DND-41 (cell line): ENCODE measurements at regions not wholly inside any gene's neighbourhood (a gene's known extent, or its start where the extent isn't known, plus 50 kb on each side); places are given as distances from the start of the nearest gene placed in this dataset.
"Not testable (repeated sequence)": the region's sequence is repeated elsewhere in the genome, so short reads cannot be mapped to it uniquely, and the experiment has no call there.

ENCODE experiments used
- ATAC-seq: fragments of 200-7000 bp; cut with Tn5 transposase; 3 replicates; pipeline ENCODE4 v1.9.1; 2021; ENCODE audit warnings: low read depth; ENCODE audit not compliant: insufficient read depth
- DNase-seq: peaks from one replicate; pipeline ENCODE4 v3.0.0-alpha.2; 2020
- H2AFZ ChIP-seq: 2 replicates; pipeline ENCODE4 v1.6.0; 2012; ENCODE audit warnings: low read depth, low read length
- H3K27ac ChIP-seq: 2 replicates; pipeline ENCODE4 v1.5.1; 2012; ENCODE audit warnings: low read length, inconsistent platforms
- H3K27me3 ChIP-seq: fragments of 200-600 bp; sonication (generic); 2 replicates; pipeline ENCODE4 v1.6.0; 2012; ENCODE audit warnings: low read length, mild to moderate bottlenecking, inconsistent platforms; ENCODE audit not compliant: insufficient read depth, poor library complexity
- H3K36me3 ChIP-seq: 2 replicates; pipeline ENCODE4 v1.5.1; 2012; ENCODE audit warnings: low read length, inconsistent platforms; ENCODE audit not compliant: insufficient read depth
- H3K4me1 ChIP-seq: 2 replicates; pipeline ENCODE4 v1.5.1; 2012; ENCODE audit warnings: mild to moderate bottlenecking, low read length; ENCODE audit not compliant: insufficient read depth
- H3K4me2 ChIP-seq: 2 replicates; pipeline ENCODE4 v1.6.0; 2012; ENCODE audit warnings: mild to moderate bottlenecking, moderate library complexity, low read length, inconsistent platforms; ENCODE audit not compliant: insufficient read depth
- H3K4me3 ChIP-seq, 2 experiments: fragments of 200-600 bp in 1 of 2; shearing (Covaris generic) in 1 of 2; 2 replicates each; pipeline ENCODE4 v1.5.1; 2012 to 2016; ENCODE audit warnings: inconsistent platforms in 2 of 2, low read length in 2 of 2, mild to moderate bottlenecking in 2 of 2, low read depth in 1 of 2, moderate library complexity in 1 of 2
- H3K79me2 ChIP-seq: 2 replicates; pipeline ENCODE4 v1.6.0; 2012; ENCODE audit warnings: low read length, inconsistent platforms; ENCODE audit not compliant: insufficient read depth
- H3K9ac ChIP-seq: 2 replicates; pipeline ENCODE4 v1.6.0; 2012; ENCODE audit warnings: low read depth, mild to moderate bottlenecking, inconsistent platforms, low read length, moderate library complexity
- H3K9me3 ChIP-seq: 2 replicates; pipeline ENCODE4 v1.5.1; 2012; ENCODE audit warnings: low read length, moderate library complexity, mild to moderate bottlenecking, inconsistent platforms; ENCODE audit not compliant: insufficient read depth, severe bottlenecking
- H4K20me1 ChIP-seq: 2 replicates; pipeline ENCODE4 v1.6.0; 2012; ENCODE audit warnings: low read length; ENCODE audit not compliant: insufficient read depth

DNA sequence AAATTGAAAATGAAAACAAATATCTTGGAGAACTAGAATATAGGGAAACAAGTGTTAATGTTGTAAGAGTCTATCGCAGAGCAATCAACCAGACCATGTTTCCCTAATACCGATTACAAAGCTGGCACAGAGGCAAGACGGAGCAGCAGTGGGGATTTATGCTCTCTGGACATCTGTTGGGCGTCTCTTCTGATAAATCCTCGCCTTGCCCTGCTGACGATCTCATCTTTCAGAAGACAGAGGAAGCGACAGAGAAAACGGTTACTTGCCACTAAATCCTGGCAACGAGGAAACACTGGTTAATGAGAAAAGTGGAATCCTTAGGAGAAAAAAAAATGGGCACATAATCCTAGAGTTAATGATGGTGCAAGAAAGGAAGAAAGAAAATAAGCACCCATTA, 218.5 kb downstream of the NPIPA8 start:
- DNase-seq, H2AFZ ChIP-seq, H3K4me3 ChIP-seq, H4K20me1 ChIP-seq, H3K4me2 ChIP-seq, H3K27me3 ChIP-seq, H3K9me3 ChIP-seq, ATAC-seq, H3K79me2 ChIP-seq, H3K27ac ChIP-seq, H3K4me1 ChIP-seq, H3K36me3 ChIP-seq, H3K9ac ChIP-seq: not testable (repeated sequence)

DNA sequence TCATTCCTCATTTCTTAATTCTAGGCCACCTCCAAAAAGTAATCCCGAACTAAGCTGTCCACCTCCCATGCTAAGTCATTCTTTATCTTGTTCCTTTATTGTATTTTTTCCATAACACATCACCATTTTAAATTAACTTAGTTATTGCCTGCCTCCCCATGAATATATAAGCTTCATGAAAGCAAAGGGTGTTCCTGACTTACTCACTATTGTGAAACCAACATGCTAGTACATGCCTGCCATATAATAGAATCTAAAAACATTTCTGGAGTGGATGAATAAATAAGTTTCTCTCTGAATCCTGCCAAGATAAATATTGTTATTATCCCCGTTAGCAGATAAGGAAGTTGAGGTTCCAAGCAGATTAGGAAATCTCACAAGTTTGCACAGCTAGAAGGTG, 232.1 kb downstream of the NPIPA8 start:
- H3K36me3 ChIP-seq, H4K20me1 ChIP-seq, H3K27ac ChIP-seq, H3K27me3 ChIP-seq, H3K79me2 ChIP-seq, ATAC-seq, H2AFZ ChIP-seq, H3K4me2 ChIP-seq, H3K4me3 ChIP-seq, H3K4me1 ChIP-seq, DNase-seq, H3K9ac ChIP-seq, H3K9me3 ChIP-seq: not testable (repeated sequence)

DNA sequence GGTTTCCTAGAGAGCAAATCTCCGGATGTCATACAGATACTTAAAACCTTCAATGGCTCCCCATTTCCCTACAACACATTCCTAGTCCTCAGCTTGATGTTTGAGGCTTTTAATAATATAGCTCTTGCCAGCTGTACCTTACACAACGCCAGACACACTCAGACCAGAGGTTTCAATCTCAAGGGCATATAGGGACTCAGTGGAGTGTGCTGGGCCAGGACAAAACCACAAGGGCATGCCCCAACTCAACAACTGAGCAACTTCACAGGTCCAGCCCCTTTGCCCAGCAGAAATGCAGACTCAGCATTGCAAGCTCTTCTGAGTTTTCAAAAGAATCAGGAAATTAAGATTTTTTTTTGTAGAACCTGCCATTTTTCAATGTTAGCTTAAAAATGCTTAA, 235.5 kb downstream of the NPIPA8 start:
- H2AFZ ChIP-seq, H3K27me3 ChIP-seq, H3K27ac ChIP-seq, H3K36me3 ChIP-seq, H3K4me3 ChIP-seq, H4K20me1 ChIP-seq, H3K4me2 ChIP-seq, H3K79me2 ChIP-seq, H3K9ac ChIP-seq, DNase-seq, H3K9me3 ChIP-seq, H3K4me1 ChIP-seq, ATAC-seq: not testable (repeated sequence)

DNA sequence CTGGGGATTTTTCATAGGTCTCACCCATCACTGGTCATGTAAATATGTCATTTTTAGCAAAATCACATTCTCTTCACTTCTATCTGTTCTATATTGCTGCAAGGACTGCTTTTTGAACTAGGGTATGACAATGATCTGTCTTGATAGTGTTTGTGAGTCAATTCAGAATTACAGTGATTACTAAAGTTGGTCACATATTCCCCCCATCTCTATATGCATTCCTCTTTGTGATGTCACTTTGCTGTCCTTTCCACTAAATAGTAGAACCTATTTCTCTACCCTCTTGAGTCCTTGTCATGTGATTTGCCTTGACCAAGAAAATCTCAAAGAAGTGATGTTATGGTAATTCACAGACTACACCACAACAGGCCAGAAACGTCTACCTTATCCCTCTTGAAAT, 243.9 kb downstream of the NPIPA8 start:
- DNase-seq, ATAC-seq, H3K36me3 ChIP-seq, H3K4me3 ChIP-seq, H3K9ac ChIP-seq, H3K27ac ChIP-seq, H3K4me1 ChIP-seq, H3K27me3 ChIP-seq, H2AFZ ChIP-seq, H4K20me1 ChIP-seq, H3K4me2 ChIP-seq, H3K79me2 ChIP-seq, H3K9me3 ChIP-seq: not testable (repeated sequence)

DNA sequence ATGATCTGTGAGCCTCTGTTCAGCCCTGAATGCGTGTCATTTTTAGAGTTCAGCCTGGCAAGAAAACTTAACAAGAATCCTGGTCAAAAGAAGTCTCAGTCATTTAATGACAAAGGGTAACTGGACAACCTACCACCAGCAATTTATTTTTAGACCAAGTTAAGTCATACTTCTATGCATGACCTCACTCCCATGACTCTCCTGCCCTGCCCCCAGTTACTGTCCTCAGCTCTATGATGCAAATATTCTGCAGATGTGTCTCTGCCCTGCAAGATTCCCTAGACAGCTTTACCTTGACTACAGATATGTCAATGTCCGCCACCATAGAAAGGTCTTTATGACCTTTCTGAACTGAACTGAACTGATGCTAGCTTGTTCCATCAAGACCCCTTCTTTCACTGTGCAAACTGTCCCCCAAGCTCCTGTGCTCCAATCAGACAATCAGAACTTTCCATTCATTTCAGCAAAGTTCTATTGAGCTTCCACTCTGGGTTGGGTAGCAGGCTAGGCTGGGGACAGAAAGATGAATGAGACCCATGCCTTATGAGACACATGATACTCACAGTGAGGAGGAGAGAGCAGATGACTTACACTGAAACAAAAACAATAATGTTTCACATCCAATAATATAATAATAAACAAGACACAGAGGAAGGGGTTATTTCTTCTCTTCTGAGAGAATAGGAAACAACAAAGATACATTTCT, 255.7 kb downstream of the NPIPA8 start:
- not testable (repeated sequence) for H2AFZ ChIP-seq, H3K9me3 ChIP-seq, H3K27ac ChIP-seq, H3K79me2 ChIP-seq, H3K4me3 ChIP-seq, H3K27me3 ChIP-seq, H3K36me3 ChIP-seq, H3K9ac ChIP-seq, DNase-seq, H4K20me1 ChIP-seq, H3K4me2 ChIP-seq, H3K4me1 ChIP-seq, ATAC-seq

DNA sequence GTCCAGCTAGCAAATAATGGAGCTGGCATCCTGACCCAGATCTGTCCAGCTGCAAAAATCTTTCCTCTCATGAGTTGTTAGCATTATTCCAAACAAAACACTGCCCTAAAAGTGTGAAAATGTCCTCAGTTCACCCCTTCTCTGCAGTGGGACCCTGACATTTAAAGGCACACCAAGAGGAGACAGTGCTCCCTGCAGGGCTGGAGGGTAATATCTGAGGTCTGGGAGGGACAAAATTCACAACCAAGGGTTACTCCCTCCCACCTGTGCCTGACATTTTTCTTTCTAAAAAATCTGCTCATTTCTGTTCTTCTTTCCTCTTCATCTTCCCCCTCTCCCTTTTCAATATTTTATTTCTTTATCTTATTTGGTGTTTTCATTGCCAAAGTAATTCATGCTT, 258.6 kb downstream of the NPIPA8 start:
- not testable (repeated sequence) for H3K27ac ChIP-seq, H3K4me1 ChIP-seq, H3K9me3 ChIP-seq, H4K20me1 ChIP-seq, H3K36me3 ChIP-seq, H3K4me3 ChIP-seq, H3K9ac ChIP-seq, H2AFZ ChIP-seq, H3K4me2 ChIP-seq, H3K79me2 ChIP-seq, H3K27me3 ChIP-seq, ATAC-seq, DNase-seq
